ENCODE measurements at regions not wholly inside any gene's neighbourhood (a gene's known extent, or its start where the extent isn't known, plus 50 kb on each side); places are given as distances from the start of the nearest gene placed in this dataset.
"Not testable (repeated sequence)": the region's sequence is repeated elsewhere in the genome, so short reads cannot be mapped to it uniquely, and the experiment has no call there.

DNA sequence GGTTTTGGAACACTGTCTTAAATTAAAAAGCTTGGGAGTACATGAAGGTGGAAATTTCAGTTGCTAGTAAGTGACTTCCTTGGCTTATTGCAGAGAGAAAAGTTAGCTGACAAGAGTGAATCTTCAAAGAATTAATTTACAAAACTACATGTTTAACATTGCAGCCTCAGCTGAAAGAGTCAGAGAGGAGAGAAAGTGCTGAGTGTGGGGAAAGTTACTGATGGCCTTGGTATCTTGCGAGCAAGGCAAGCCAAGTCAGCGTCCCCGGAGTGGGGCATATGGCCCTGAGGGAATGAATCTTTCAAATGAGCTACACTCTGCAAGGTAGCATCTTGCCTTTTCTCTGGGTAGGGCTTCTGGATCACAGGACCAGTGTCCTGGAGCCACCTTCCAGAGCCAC is 131.3 kb downstream of the LPIN1 start:
- ChIA-PET CTCF (no interaction called here), POLR2A (no interaction called here)

DNA sequence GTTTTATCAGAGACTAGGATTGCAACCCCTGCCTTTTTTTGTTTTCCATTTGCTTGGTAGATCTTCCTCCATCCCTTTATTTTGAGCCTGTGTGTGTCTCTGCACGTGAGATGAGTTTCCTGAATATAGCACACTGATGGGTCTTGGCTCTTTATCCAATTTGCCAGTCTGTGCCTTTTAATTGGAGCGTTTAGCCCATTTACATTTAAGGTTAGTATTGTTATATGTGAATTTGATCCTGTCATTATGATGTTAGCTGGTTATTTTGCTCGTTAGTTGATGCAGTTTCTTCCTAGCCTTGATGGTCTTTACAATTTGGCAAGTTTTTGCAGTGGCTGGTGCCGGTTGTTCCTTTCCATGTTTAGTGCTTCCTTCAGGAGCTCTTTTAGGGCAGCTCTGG is 138.8 kb downstream of the LPIN1 start:
- POLR2A ChIA-PET, CTCF ChIA-PET: not testable (repeated sequence)

DNA sequence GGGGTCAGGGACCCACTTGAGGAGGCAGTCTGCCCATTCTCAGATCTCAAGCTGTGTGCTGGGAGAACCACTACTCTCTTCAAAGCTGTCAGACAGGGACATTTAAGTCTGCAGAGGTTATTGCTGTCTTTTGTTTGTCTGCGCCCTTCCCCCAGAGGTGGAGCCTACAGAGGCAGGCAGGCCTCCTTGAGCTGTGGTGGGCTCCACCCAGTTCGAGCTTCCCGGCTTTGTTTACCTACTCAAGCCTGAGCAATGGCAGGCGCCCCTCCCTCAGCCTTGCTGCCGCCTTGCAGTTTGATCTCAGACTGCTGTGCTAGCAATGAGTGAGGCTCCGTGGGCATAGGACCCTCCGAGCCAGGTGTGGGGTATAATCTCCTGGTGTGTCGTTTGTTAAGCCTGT is 140.5 kb downstream of the LPIN1 start:
- POLR2A ChIA-PET, CTCF ChIA-PET: not testable (repeated sequence)

DNA sequence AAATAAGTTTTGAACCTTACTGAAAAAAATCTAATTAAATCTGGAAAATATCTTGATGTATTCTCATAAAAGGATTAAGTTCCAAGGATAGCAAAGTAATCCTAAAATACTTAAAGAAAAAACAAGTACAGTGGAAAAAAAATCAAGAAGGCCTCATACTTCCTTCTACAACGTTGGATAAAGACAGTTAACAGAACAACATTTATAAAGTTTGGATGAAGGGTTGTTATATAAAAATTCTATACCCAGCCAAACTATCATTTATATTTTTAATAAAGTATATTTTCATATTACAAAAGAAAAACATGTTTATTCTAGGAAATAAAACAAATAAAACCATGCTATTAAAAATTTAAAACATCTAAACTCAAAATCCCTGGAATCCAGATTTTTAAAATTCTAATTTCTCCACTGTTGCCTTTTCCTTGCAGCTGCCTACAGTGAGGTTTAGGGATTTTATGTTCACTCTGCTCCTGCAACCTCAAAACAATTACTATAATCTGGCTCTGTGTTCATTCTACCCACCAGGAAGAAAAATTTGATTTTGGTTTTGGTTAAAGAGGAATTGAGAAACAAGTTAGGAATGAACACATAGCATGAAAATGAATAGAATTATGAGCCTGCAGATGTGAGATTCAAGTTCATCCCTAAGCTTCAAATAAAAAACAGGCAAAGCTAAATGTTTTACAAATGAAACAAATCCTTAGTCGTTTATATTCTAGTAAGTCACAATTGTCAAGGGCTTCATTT is 142.8 kb downstream of the LPIN1 start:
- ChIA-PET CTCF (no interaction called here), POLR2A (no interaction called here)

DNA sequence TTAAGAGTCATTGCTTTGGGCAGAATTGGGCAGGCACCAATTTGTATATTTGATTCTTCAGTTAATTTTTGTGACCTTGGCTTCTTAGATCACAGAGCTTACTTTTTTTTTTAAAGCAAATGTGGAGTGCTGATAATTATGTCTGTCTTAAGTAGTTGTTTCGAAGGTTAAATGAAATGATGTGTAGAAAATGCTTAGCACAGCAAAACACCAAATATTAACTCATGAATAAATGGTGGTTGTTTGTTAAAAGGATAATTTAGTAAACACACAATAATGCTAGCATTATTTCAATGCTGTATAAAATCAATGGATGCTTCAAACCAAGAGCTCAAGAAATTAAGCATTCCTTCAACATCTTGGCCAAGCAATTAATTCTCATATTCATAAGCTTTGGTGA is 143.4 kb downstream of the LPIN1 start:
- POLR2A ChIA-PET: no interaction called here
- CTCF ChIA-PET: no interaction called here

DNA sequence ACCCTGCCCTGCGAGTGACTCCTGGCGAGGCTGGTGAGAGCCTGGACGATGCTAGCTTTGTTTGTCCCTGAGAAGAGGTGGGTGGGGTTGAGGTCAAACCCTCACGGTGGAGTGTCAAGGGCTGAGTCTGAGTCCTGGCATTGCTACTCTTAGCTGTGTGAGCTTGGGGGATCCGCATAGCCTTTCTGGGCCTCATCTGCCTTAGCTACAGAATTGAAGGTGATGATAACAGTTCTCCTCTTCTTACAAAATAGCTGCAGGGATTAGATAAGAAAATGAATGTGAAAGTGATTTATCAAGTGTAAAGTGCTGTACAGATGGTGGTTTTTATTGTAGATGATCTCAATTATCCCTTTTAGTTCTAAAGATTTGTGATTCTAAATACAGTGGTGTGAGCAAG is 144.6 kb downstream of the LPIN1 start:
- ChIA-PET POLR2A (no interaction called here), CTCF (interaction anchor here (0.9 kb wide), 1 partner anchor 27 kb away, joined by 3 read pairs; no protein-coding TSS in a partner anchor)

DNA sequence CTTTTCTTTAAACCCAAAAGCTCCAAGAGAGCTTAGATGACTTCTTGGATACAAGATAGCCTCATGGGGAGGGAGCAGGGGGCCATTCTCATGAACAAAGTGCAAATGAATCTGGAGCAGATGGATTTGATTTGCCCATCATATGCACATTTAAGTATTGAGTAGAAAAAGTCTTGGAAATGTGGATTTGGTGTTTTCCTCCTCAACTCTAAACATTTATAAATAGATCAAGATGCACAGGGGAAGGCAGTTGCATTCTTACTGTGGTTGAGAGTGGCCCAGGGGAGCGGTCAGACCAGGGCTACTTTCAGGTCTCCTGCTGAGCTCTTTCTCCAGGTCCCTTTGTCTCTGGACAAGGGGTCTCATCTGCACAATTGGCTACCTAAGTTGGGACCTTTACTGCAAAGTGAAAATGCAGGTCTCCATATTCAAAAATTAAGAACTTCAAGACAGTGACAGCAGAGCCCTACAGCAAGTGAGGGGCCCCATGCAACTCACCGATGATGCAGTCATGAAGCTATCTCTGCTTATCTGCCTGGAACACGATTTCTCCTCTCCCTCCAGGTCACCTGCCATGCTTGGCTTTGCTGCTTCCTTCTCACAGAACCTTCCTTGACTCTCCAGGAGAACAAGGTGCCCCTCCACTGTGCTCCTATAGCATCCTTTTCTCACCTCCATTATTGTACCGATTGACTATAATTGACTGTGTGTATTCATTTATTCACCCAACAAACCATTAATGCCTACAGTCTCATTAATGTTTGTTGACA is 145.4 kb downstream of the LPIN1 start:
- POLR2A ChIA-PET: no interaction called here
- CTCF ChIA-PET: no interaction called here

DNA sequence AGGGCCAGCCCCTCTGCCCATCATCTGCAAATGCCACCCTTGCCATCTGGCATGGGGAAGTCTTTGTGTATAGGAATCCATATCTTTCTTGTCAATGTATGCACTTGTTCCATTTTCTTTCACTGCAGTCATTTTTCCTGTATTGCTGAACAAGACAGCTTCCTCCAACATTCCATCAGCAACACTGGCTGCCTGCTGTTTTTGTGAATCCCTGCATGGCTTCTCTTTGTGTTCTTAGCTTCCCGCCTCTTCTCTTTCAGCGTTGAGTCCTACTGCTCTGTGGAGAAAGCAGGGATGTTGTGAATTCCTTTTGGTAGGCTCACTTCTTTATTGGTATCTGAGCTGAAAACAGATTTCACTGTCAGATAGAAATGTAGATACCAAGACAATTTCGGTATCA is 150.0 kb downstream of the LPIN1 start:
- POLR2A ChIA-PET: no interaction called here

DNA sequence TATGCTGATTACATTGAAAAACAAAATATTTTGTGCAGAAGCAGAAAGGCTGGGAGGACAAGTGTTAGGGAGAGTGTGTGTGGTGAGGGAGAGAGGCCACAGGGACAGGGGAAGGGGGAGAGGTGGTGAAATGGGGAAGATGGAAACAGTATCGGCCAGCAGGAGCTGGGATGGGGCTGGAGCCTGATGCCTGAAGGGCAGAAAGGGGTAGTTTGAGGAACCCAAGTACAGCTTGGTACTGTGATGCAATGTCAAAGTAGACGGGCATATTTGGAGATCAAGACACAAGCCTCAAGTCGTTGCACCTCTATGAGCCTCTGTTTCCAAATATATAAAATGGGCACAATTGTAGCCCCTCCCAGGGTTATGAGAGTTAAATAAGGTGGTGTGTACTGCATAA is 152.1 kb downstream of the LPIN1 start:
- ChIA-PET CTCF (no interaction called here), POLR2A (no interaction called here)

More for the DNA sequence above, 150.0 kb downstream of the LPIN1 start:
- CTCF ChIA-PET: no interaction called here

DNA sequence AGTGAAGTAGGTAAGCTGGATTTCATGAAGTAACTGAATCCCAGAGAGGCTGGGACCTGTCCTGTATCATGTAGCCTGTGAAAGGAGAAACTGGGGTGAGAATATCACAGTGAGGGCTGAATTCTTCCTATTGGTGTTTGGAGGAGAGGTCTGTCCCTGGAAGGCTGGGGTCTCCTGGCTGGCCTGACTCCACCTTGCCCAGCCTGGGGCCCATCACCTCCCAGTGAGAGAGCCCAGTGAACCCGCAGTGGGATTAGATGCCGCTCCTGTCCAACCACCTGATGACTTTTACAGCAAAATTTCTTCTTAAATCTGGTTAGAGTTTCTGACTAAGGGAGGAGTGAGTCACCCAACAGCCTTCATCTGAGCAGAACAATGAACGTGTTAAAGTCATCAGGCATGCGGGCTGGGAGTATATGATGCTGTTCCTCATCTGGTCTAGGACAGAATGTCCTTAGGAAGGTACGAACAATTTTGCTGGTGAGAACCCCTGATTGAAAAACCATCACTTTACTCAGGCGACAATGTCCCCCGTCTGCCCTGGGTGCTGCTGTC is 152.9 kb downstream of the LPIN1 start:
- CTCF ChIA-PET: no interaction called here
- POLR2A ChIA-PET: no interaction called here

DNA sequence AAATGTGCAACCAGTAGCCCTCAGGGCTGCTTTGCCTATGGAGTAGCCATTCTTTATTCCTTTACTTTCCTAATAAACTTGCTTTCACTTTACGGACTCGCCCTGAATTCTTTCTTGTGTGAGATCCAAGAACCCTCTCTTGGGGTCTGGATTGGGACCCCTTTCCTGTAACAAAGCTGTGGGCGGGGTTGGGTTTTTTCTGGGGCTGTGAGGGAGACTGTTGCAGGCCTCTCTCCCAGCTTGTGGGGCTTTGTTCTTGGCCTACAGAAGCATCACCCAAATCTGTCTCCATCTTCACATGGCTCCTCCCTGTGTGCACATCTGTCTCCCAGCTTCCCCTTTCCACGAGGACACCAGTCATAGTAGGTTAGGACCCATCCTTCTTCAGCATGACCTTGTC is 154.5 kb downstream of the LPIN1 start:
- POLR2A ChIA-PET, CTCF ChIA-PET: not testable (repeated sequence)

DNA sequence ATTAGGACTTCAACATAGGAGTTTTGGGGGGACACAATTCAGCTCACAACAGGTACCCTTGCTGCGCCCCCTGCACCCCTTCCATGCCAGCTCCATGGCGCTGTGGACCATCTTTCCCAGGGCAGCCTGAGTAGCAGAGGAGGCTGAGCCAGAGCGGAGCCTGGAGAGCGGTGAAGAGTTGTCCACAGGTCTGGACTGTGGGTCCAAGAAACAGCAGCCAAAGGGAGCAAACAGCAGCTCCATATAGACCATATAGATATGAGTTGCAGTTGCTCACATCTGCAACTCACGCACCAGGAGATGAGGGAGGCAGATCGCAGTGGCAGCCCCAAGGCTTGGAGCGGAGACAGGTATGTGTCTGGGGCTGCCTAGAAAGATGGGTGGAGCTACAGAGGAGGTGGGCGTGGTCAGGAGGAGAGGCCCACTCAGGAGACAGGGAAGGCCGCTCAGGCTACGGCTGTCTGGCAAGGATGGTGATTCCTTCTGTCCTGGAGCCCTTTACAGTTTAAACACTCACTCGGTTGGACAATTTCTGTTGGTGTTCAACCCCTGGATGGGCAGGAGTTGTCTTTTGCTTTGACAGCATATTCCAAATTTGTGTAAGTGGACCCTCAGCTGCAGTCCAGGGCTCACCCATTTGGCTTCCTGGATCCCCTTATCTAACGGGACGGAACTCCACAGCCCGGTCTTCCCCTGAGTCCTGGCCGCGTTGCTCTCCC is 155.1 kb downstream of the LPIN1 start:
- ChIA-PET CTCF (no interaction called here), POLR2A (no interaction called here)

DNA sequence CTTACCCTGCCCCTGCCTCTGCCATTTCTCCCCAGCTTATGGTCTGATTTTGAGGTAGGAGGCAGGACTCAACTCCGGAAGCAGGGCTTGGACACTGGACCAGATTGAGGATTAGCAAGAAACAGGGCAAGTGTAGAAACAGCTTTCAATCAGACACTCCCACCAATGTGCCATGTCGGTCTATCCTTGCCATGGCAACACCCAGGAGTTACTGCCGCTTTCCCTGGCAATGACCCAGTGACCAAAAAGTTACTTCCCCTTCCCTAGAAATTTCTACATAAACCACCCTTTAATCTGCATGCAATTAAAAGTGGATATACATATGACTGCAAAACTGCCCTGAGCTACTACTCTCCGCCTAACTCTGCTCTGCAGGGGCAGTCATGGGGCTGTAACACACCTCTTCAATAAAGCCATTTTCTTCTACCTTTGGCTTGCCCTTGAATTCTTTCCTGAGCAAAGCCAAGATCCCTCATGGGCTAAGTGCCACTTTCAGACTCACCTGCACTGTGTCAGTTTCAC is 156.7 kb downstream of the LPIN1 start:
- ChIA-PET CTCF (no interaction called here), POLR2A (no interaction called here)

DNA sequence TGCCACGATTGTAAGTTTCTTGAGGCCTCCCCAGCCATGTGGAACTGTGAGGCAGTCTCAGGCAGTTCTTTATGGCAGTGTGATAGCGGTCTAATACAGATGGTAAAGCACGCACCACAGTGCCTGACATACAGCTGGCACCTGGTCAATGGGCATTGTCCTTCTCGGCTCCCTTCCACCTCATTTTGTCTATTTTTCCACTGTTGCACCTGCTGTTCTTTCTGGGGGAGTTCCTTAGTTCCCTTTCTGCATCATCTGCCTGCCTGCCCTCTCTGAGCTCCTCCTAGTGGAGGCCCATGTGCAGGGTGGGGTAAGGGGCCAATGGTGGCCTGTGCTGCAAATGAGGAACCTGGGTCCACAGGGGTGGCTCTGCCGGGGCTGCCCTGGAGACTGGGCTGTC is 157.6 kb downstream of the LPIN1 start:
- CTCF ChIA-PET: no interaction called here
- POLR2A ChIA-PET: no interaction called here

DNA sequence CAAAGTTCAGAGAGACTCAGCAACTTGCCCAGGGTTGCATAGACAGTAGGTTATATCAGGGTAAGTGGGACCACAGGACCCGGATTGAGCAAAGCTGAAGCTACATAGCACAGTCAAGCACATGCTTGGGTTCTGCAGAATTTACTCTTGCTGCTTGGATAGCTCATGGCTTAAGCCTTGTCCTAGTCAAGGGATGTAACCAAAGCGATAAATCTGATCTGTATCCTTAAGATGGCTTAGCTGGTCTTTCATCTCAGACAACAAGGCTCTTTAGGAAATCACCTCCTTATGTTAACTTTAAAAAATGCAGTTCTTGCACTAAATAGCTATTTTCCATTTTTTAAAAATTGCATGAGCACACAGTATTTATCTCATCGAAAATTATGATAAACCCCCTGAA is 158.5 kb downstream of the LPIN1 start:
- ChIA-PET CTCF (no interaction called here), POLR2A (no interaction called here)

DNA sequence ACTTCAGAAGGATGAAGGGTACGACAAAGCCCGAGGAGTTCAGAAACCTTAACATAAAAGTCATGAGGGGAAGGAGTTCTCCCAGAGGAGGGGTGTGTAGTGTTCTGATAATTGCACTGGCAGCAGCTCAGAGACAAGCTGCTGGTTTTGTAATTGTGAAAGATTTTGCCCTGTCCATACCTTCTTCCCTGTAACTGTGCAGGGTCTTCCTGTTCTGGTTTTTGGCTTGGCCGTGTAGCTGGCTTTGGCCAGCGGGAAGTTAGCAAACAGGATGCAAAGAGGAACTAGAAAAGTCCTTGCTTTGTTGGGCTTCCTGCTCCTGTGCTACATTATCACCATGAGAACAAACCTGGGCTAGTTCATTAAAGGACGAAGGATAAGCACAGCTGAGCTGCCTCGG is 160.8 kb downstream of the LPIN1 start:
- CTCF ChIA-PET: no interaction called here
- POLR2A ChIA-PET: no interaction called here

DNA sequence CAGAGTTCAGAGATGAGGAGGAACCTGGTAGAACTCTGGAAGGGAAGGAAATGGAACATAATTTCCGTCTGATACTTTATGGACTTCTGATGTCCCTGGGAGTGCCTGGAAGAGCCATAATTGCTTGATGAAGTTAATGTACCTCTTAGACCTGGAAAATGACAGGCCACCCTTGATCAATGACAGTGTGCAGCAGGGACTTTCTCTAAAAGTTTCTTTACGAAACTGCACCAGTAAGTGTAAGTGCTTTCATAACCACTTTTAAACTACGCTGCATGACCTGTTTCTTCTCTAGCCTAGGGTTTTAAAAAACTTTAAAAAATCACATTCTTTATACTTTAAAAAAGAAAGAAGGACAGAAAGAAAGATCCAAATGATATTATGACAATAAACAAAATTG is 164.5 kb downstream of the LPIN1 start:
- CTCF ChIA-PET: interaction anchor here (0.5 kb wide), 1 partner anchor 649 kb away, joined by 4 read pairs; no protein-coding TSS in a partner anchor

DNA sequence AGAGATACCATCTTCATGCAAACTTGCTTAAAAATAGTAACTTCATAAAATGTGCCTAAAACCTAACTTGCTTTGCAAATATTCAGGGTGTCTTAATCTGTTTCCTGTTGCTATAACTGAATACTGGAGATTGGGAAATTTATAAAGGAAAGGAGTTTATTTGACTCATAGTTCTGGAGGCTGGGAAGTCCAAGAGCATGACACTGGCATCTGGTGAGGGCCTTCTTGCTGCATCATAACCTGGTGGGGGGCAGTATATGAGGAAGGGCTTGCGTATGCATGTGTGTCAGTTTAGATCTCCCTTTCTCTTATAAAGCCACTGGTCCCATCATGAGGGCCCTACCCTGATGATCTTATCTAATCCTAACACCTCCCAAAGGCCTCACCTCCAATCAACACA is 166.5 kb downstream of the LPIN1 start:
- ChIA-PET CTCF (no interaction called here), POLR2A (no interaction called here)

More for the DNA sequence above, 164.5 kb downstream of the LPIN1 start:
- POLR2A ChIA-PET: no interaction called here

DNA sequence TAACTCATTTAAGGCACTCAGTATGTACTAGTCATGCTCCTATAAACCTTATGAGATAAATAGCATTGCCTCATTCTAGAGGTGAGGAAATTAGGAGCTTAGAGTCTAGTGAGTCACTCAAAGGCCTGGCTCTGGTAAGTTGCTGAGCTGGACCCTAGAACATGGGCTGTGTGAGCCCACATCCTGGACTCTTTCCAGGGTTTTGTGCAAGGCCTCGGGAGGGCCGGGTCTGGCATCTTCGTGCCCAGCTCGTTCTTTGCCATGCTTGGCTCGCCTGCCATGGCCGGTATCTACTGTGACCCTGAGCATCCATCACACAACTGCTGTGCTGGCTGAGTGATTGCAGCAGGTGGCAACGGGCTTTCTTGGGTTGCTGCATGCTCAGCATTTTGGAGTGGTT is 168.0 kb downstream of the LPIN1 start:
- ChIA-PET CTCF (no interaction called here), POLR2A (no interaction called here)

DNA sequence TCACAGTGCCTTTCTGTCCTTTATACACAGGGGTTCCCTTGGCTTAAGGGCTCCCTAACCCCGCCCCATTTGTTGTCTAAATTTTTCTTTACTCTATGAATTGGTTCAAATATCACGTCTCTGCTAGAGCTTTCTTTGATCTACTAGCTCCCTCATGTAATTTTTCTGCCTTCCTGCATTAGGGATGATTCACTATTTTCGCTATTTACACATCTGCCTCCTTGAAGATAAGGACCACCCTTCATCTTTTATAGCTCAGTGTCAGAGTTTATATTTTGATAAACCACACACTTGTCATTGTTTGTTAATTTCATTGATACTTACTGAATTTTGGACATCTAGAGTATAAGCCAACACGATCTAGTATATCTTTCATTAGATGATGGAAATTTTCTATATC is 169.2 kb downstream of the LPIN1 start:
- ChIA-PET POLR2A (no interaction called here), CTCF (no interaction called here)

DNA sequence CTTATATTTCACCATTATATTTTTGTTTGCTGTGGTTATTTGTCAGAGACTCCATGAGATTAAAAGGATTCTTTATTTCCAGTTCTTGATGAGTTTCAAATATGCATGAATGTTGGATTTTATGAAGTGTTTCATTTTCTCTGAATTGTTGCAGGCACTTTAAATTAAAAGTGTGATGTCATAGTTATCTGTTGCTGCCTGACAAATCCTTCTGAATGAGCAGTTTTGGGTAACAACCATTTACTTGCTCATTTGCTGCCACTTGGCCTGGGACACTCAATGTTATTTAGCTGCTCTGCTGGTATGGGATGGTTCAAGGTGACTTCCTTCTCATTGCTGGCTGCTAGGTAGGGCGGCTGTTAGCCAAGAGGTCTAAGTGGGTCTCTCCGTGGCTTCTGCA is 173.5 kb downstream of the LPIN1 start:
- ChIA-PET CTCF (no interaction called here), POLR2A (no interaction called here)

Measured in activated CD8-positive, alpha-beta memory T cell treated with anti-CD3 and anti-CD28 coated beads for 36 hours (primary cell).